ENCODE measurements at regions not wholly inside any gene's neighbourhood (a gene's known extent, or its start where the extent isn't known, plus 50 kb on each side); places are given as distances from the start of the nearest gene placed in this dataset.

DNA sequence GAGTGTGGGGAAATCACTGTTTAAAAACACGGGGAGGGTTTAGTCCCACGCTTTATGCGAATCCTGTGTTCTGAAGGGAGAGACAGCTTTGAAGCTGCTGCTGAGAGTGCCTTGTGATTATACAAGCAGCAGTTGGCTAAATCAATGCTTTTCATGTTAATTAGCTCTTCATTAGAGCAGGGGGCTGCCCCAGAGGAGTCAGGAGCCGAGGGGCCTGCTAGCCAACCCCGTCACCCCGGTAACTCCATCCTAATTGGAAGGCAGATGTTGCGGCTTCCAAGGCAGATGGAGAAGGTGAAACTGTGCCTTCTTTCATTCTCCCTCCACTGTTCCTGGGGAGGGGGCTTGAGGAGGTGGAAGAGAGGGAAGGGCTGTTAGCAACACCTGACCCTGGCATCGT is 92.4 kb upstream of the ANKRD34C start:
- TF ChIP-seq, protein P1, sequence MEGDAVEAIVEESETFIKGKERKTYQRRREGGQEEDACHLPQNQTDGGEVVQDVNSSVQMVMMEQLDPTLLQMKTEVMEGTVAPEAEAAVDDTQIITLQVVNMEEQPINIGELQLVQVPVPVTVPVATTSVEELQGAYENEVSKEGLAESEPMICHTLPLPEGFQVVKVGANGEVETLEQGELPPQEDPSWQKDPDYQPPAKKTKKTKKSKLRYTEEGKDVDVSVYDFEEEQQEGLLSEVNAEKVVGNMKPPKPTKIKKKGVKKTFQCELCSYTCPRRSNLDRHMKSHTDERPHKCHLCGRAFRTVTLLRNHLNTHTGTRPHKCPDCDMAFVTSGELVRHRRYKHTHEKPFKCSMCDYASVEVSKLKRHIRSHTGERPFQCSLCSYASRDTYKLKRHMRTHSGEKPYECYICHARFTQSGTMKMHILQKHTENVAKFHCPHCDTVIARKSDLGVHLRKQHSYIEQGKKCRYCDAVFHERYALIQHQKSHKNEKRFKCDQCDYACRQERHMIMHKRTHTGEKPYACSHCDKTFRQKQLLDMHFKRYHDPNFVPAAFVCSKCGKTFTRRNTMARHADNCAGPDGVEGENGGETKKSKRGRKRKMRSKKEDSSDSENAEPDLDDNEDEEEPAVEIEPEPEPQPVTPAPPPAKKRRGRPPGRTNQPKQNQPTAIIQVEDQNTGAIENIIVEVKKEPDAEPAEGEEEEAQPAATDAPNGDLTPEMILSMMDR (IDR thresholded peaks at IDR 0.05): no peak
- no peak for TF ChIP-seq RAD21 (IDR thresholded peaks at IDR 0.05; ENCODE audit: low read length)
- no peak for TF ChIP-seq CHD2 (IDR thresholded peaks at IDR 0.05; ENCODE audit: low read length, partially characterized antibody)
- TF ChIP-seq, protein P2, sequence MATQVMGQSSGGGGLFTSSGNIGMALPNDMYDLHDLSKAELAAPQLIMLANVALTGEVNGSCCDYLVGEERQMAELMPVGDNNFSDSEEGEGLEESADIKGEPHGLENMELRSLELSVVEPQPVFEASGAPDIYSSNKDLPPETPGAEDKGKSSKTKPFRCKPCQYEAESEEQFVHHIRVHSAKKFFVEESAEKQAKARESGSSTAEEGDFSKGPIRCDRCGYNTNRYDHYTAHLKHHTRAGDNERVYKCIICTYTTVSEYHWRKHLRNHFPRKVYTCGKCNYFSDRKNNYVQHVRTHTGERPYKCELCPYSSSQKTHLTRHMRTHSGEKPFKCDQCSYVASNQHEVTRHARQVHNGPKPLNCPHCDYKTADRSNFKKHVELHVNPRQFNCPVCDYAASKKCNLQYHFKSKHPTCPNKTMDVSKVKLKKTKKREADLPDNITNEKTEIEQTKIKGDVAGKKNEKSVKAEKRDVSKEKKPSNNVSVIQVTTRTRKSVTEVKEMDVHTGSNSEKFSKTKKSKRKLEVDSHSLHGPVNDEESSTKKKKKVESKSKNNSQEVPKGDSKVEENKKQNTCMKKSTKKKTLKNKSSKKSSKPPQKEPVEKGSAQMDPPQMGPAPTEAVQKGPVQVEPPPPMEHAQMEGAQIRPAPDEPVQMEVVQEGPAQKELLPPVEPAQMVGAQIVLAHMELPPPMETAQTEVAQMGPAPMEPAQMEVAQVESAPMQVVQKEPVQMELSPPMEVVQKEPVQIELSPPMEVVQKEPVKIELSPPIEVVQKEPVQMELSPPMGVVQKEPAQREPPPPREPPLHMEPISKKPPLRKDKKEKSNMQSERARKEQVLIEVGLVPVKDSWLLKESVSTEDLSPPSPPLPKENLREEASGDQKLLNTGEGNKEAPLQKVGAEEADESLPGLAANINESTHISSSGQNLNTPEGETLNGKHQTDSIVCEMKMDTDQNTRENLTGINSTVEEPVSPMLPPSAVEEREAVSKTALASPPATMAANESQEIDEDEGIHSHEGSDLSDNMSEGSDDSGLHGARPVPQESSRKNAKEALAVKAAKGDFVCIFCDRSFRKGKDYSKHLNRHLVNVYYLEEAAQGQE (IDR thresholded peaks at IDR 0.05; ENCODE audit: low read depth, low read length): no peak
- TF ChIP-seq TAF1 (IDR thresholded peaks at IDR 0.05; ENCODE audit: borderline replicate concordance, low read depth, low read length): no peak
- TF ChIP-seq EZH2phosphoT487 (IDR thresholded peaks at IDR 0.05; ENCODE audit: borderline replicate concordance, low read depth): no peak
- TF ChIP-seq GABPA (IDR thresholded peaks at IDR 0.05; ENCODE audit: low read depth): no peak
- no peak for TF ChIP-seq YY1 (IDR thresholded peaks at IDR 0.05; ENCODE audit: low read depth)
